Uterus (tissue), 3 donors: ENCODE measurements at regions not wholly inside any gene's neighbourhood (a gene's known extent, or its start where the extent isn't known, plus 50 kb on each side); places are given as distances from the start of the nearest gene placed in this dataset.

ENCODE experiments used
- DNase-seq, 2 donors: peaks; one replicate each; pipeline ENCODE4 v3.0.0-alpha.2; 2019 to 2020
- H3K27ac ChIP-seq, 2 donors: fragments of 200-600 bp; sonication (generic); 1 replicate in 1 of 2; 2 replicates in 1 of 2; pipeline ENCODE4 v1.5.1; 2016 to 2018
- H3K27me3 ChIP-seq, 2 donors: fragments of 200-600 bp; sonication (generic); one replicate each; pipeline ENCODE4 v1.5.1; 2018 to 2019; ENCODE audit warnings: control low read depth in 1 of 2
- H3K36me3 ChIP-seq, 2 donors: fragments of 200-600 bp; sonication (generic); one replicate each; pipeline ENCODE4 v1.5.1; 2019; ENCODE audit warnings: control low read depth in 1 of 2
- H3K4me1 ChIP-seq, 2 donors: fragments of 200-600 bp; sonication (generic); one replicate each; pipeline ENCODE4 v1.5.1; 2018 to 2019; ENCODE audit warnings: control low read depth in 1 of 2
- H3K4me3 ChIP-seq, 2 donors: fragments of 200-600 bp; sonication (generic); 1 replicate in 1 of 2; 2 replicates in 1 of 2; pipeline ENCODE4 v1.5.1; 2018 to 2019; ENCODE audit warnings: mild to moderate bottlenecking in 1 of 2
- H3K9me3 ChIP-seq, 2 donors: fragments of 200-600 bp; sonication (generic); one replicate each; pipeline ENCODE4 v1.5.1; 2019; ENCODE audit warnings: control low read depth in 1 of 2
- POLR2A ChIP-seq, 2 donors: fragments of 450-650 bp; IDR thresholded peaks; one replicate each; pipeline ENCODE4 v1.6.1; 2016; ENCODE audit warnings: antibody characterized with exemption in 2 of 2, mild to moderate bottlenecking in 1 of 2, moderate library complexity in 1 of 2
- intact Hi-C: fragments of 100-400 bp; cut with DNase I; formaldehyde crosslinking; loops from one replicate; pipeline ENCODE4 v1.15.1; 2023; ENCODE audit warnings: low total_unique reads
- TF ChIP-seq, protein P1 (sequence below), 4 experiments: fragments of 200-600 bp in 2 of 4; fragments of 450-650 bp in 2 of 4; sonication (generic) in 2 of 4; IDR thresholded peaks; one replicate each; pipeline ENCODE4 v1.5.1; 2016 to 2019; ENCODE audit warnings: antibody characterized with exemption in 4 of 4, mild to moderate bottlenecking in 2 of 4, moderate library complexity in 1 of 4
- donor health status: DM: yes; HTN: yes; CAD: no.

DNA sequence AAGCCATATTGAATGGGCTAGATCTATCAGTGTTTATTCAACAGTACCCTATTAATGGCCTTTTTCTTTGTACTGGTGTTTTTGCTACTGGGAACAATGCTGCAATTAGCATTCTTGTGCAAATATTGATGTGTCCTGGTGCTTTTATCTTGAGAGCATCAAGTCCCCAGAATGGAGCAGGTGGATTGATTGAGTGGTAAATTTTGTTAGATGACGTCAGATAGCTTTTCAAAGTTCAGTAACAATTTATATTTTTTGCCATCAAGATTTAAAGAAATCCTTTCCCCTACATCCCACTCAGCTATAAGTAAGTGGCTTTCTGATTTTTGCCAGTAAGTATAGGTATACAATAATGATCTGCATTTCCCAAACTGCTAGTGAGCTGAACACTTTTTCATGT lies 63.4 kb upstream of the SYPL1 start:
- Histone ChIP-seq H3K9me3 (no peaks in the 10 kb centered on the region), H3K4me1 (no peaks in the 10 kb centered on the region), H3K27me3 (no peaks in the 10 kb centered on the region), H3K36me3 (no peaks in the 10 kb centered on the region), H3K4me3 (no peak overlapping the region), H3K27ac (no peak overlapping the region)
- intact Hi-C loops, result loop anchor here (5.0 kb wide), 1 partner anchor 287 kb away; no protein-coding TSS in a partner anchor
- no peak for TF ChIP-seq POLR2A (IDR thresholded peaks at IDR 0.05)
- TF ChIP-seq, protein P1, sequence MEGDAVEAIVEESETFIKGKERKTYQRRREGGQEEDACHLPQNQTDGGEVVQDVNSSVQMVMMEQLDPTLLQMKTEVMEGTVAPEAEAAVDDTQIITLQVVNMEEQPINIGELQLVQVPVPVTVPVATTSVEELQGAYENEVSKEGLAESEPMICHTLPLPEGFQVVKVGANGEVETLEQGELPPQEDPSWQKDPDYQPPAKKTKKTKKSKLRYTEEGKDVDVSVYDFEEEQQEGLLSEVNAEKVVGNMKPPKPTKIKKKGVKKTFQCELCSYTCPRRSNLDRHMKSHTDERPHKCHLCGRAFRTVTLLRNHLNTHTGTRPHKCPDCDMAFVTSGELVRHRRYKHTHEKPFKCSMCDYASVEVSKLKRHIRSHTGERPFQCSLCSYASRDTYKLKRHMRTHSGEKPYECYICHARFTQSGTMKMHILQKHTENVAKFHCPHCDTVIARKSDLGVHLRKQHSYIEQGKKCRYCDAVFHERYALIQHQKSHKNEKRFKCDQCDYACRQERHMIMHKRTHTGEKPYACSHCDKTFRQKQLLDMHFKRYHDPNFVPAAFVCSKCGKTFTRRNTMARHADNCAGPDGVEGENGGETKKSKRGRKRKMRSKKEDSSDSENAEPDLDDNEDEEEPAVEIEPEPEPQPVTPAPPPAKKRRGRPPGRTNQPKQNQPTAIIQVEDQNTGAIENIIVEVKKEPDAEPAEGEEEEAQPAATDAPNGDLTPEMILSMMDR (IDR thresholded peaks at IDR 0.05), result no peak
- DNase-seq, result no peak

DNA sequence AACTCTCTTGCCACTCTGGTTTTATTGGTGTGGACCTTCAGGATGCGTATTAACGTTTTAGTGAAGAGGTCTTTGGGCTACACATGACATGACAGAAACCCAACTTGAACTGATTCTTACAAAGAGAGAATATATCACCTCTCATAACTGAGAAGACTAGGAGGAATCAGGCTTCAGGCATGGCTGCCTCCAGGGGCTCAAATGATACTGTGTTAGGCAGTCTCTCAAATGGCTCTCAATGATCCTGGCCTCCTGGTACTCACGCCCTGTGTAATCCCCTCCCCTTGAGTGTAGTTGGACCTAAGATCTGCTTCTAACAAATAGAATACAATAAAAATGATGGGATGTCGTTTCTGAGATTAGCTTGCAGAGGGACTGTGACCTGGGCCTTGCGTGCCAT lies 58.5 kb upstream of the SYPL1 start:
- DNase-seq, result no peak
- H3K4me1 ChIP-seq, result peaks cover 5 to 7% of the 10 kb centered on the region in 2 donors
- no peaks in the 10 kb centered on the region for H3K9me3 ChIP-seq
- H3K36me3 ChIP-seq, result no peaks in the 10 kb centered on the region
- H3K27ac ChIP-seq, result no peak overlapping the region
- intact Hi-C loops, result no loop called here
- no peaks in the 10 kb centered on the region for H3K27me3 ChIP-seq
- TF ChIP-seq, protein P1 (IDR thresholded peaks at IDR 0.05), result no peak
- no peak for TF ChIP-seq POLR2A (IDR thresholded peaks at IDR 0.05)
- no peak overlapping the region for H3K4me3 ChIP-seq

- TF ChIP-seq, protein P1 (IDR thresholded peaks at IDR 0.05), result no peak
- no peak for TF ChIP-seq POLR2A (IDR thresholded peaks at IDR 0.05)
- Histone ChIP-seq H3K4me3 (no peak overlapping the region), H3K4me1 (peaks cover 5 to 7% of the 10 kb centered on the region in 2 donors), H3K9me3 (no peaks in the 10 kb centered on the region), H3K27ac (no peak overlapping the region), H3K27me3 (no peaks in the 10 kb centered on the region), H3K36me3 (no peaks in the 10 kb centered on the region)
- DNase-seq, result no peak
- intact Hi-C loops, result loop anchor here (10.0 kb wide), 1 partner anchor 515 kb away; no protein-coding TSS in a partner anchor
Measured at GRCh38 chr7:106169821-106170610, 57.9 kb upstream of the SYPL1 start.

DNA sequence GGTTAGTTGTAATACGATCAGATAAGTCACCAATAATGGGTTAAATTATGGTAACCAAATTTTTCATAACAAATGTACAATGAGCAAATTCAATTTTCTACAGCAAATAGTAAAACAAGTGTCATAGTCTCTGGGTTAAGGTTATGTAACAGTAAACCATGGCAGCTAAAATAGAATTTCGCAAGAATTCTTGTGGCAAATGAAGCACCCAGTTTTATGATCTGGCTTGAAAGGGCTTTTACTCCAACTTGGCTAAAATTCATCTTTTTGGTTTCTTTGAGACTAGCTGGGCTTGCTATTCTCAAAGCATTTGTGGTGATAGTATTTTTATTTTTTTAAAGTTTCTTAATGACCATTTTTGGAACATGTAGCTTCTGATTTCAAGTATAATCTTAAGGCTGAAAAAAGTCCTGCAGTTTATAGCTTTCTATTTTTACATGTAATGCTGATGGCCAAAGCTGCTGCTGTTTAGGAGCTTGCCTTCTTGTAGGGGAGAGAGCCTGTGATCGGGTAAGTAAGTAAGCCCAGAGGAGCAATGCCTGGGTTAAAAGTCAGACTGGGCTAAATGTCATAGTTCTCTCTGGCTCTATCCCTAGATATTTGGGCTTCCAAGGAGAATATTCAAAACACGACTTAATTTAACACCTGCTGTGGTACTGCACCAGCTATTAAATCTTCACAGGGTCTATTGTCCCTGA lies 55.5 kb upstream of the SYPL1 start:
- H3K4me3 ChIP-seq, result no peak overlapping the region
- H3K27ac ChIP-seq, result peak overlapping the region; percentile 51 to 60
- intact Hi-C loops, result loop anchor here (10.0 kb wide), 1 partner anchor 513 kb away; no protein-coding TSS in a partner anchor
- no peak for DNase-seq
- H3K36me3 ChIP-seq, result no peaks in the 10 kb centered on the region
- TF ChIP-seq, protein P1 (IDR thresholded peaks at IDR 0.05), result no peak
- TF ChIP-seq POLR2A (IDR thresholded peaks at IDR 0.05), result no peak
- H3K9me3 ChIP-seq, result no peaks in the 10 kb centered on the region
- peaks cover 5 to 7% of the 10 kb centered on the region in 2 donors for H3K4me1 ChIP-seq
- H3K27me3 ChIP-seq, result no peaks in the 10 kb centered on the region
